Mucosa of descending colon (tissue), 3 donors: ENCODE measurements at regions not wholly inside any gene's neighbourhood (a gene's known extent, or its start where the extent isn't known, plus 50 kb on each side); places are given as distances from the start of the nearest gene placed in this dataset.

Experiments used
- ATAC-seq: fragments of 200-7000 bp; cut with Tn5 transposase; one replicate; pipeline ENCODE4 v1.9.1; 2020; ENCODE audit warnings: mild to moderate bottlenecking, moderate library complexity
- DNase-seq, 3 donors: peaks; one replicate each; pipeline ENCODE4 v3.0.0-alpha.2; 2020
- H3K36me3 ChIP-seq: fragments of 200-600 bp; one replicate; pipeline ENCODE4 v1.8.0; 2021; ENCODE audit warnings: low read depth, mild to moderate bottlenecking
- H3K4me1 ChIP-seq: fragments of 200-600 bp; one replicate; pipeline ENCODE4 v1.8.0; 2021; ENCODE audit warnings: low read depth, mild to moderate bottlenecking
- H3K4me3 ChIP-seq: fragments of 200-600 bp; one replicate; pipeline ENCODE4 v1.8.0; 2021; ENCODE audit warnings: mild to moderate bottlenecking
- H3K9me3 ChIP-seq: fragments of 200-600 bp; one replicate; pipeline ENCODE4 v1.8.0; 2021; ENCODE audit warnings: mild to moderate bottlenecking
- intact Hi-C, 2 donors: fragments of 100-400 bp; cut with DNase I in 1 of 2; cut with micrococcal nuclease in 1 of 2; formaldehyde crosslinking; loops; one replicate each; pipeline versions ENCODE4 v1.11.0 to v1.11.1; 2022; cut with DNase I, micrococcal nuclease
- TF ChIP-seq, protein P1 (sequence below): fragments of 200-600 bp; IDR thresholded peaks from one replicate; pipeline ENCODE4 v1.8.0; 2022; ENCODE audit warnings: antibody characterized with exemption, mild to moderate bottlenecking
- donor health status: DM: no; HTN: no; CAD: no; lungs with moderate emphysema.
- donor health status: DM: no; HTN: no; CAD: no.
- donor health status: DM: no; HTN: yes; CAD: no.

DNA sequence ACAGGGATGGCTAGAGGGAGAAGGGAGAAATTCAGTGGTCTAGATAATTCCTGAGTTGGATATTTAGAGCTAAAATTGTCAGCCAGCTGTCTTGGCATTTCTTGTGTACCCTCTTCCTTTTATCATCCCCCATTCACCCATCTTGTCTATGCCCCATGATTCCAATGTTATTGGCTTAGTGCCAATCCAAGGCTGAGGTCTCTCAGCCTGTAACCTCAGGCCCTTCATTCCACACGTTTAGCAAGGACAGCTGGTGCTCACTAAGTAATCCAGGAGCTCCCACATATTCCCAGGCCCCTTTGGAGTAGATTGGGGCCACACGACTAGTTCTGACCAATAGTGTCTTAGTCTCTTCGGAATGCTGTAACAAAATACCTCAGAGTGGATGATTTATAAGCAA, 112.4 kb upstream of the ATXN1 start:
- Histone ChIP-seq H3K36me3 (no peaks in the 10 kb centered on the region), H3K4me3 (no peak overlapping the region), H3K4me1 (no peaks in the 10 kb centered on the region), H3K9me3 (peaks cover 3% of the 10 kb centered on the region)
- DNase-seq = no peak
- intact Hi-C loops = no loop called here
- TF ChIP-seq, protein P1, sequence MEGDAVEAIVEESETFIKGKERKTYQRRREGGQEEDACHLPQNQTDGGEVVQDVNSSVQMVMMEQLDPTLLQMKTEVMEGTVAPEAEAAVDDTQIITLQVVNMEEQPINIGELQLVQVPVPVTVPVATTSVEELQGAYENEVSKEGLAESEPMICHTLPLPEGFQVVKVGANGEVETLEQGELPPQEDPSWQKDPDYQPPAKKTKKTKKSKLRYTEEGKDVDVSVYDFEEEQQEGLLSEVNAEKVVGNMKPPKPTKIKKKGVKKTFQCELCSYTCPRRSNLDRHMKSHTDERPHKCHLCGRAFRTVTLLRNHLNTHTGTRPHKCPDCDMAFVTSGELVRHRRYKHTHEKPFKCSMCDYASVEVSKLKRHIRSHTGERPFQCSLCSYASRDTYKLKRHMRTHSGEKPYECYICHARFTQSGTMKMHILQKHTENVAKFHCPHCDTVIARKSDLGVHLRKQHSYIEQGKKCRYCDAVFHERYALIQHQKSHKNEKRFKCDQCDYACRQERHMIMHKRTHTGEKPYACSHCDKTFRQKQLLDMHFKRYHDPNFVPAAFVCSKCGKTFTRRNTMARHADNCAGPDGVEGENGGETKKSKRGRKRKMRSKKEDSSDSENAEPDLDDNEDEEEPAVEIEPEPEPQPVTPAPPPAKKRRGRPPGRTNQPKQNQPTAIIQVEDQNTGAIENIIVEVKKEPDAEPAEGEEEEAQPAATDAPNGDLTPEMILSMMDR = no peak
- no peak for ATAC-seq

DNA sequence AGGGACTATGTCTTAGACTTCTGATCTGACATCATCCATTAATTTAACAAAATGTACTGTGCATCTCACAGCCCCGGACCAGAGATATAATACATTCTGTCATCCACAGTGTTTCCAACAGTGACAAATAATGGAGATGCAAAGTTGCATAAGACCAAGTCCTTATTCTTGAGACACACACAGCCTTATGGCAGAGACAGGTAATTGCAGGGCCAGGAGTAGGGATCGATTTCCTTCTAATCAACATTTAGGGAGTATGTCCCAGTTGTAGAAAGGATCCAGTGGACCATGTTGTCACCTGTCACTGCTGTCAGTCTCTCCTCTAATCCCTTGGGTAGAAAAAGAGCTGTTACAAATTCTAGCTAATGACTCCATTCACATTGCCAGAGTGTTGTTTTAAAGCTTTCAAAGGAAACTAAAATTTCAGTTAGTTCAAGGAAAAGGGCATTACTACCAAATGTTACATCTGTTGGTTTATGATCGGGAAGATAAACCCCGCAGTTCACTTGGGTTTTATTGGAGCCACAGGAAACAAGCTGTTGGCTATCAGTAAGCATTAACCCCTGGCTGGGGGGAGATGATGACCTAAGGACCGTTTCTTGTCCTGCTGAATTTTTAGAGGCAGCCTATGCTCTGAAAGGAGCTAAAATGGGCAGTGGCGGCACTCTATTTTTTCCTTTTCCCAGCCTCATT, 111.4 kb upstream of the ATXN1 start:
- no peak for ATAC-seq
- no peaks in the 10 kb centered on the region for H3K36me3 ChIP-seq
- DNase-seq = no peak
- intact Hi-C loops = no loop called here
- H3K4me1 ChIP-seq = no peaks in the 10 kb centered on the region
- H3K9me3 ChIP-seq = peaks cover 3% of the 10 kb centered on the region
- TF ChIP-seq, protein P1 = no peak
- H3K4me3 ChIP-seq = no peak overlapping the region

DNA sequence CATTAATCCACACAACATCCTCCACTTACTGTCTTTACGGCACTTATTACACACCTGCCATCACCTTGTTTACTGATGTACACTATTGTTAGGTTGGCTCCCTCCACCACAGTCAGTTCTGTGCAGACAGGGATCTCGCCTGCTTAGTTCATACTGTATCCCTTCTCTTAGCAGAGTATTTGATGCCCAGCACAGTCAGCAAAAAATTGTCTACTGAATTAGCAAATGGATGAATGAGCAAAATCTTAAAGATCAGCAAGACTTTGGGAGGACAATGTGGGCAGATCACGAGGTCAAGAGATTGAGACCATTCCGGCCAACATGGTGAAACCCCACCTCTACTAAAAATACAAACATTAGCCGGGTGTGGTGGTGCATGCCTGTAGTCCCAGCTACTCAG, 109.8 kb upstream of the ATXN1 start:
- no peak for ATAC-seq
- Histone ChIP-seq H3K4me3 (no peak overlapping the region), H3K4me1 (no peaks in the 10 kb centered on the region), H3K36me3 (no peaks in the 10 kb centered on the region), H3K9me3 (no peaks in the 10 kb centered on the region)
- intact Hi-C loops = no loop called here
- TF ChIP-seq, protein P1 = no peak
- DNase-seq = no peak

DNA sequence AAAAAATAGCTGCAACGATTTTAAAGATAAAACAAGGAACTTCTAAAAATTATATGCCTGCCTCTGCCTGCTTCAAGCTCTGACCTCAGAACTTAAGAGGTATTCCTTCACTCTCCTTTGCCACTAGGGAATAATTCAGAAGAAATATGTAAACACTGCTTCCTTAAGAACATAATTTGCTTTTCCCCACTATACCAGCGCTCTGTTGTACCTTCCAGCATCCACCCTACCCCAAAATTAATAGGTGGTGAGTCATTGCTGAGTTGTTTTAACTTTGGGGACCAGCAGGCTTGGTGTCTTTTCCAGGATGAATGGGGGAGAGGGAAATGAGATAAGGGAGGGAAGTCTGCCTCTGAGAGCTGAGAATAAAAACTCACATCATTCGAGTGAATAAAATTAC, 107.7 kb upstream of the ATXN1 start:
- H3K9me3 ChIP-seq = no peaks in the 10 kb centered on the region
- no peak for ATAC-seq
- TF ChIP-seq, protein P1 = no peak

DNA sequence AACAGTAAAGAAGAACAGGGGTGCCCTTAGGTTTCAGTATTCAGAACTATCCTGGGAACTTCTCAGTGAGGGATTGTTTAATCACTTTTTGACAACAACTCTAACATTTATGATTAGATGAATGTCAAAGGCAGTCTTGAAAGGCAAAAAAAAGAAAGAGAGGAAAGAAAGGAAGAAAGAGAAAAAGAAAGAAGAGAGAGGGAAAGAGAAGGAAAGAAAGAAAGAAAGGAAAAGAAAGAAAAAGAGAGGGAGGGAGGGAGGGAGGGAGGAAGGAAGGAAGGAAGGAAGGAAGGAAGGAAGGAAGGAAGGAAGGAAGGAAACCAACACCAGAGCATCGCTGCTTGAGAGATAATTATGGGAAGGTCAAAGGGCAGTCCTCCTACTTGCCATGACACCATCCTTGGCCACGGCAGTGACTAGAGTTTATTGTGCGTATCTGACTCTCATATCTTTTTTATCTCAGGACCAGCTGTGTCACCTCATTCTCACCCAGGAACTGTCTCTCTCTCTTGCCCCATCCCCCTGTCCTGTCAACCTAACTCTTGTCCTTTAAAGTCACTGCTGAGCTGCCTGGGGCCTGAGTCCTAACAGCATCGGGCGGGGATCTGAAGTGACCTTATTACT, 96.8 kb upstream of the ATXN1 start:
- Histone ChIP-seq H3K9me3 (no peaks in the 10 kb centered on the region), H3K36me3 (no peaks in the 10 kb centered on the region), H3K4me1 (no peaks in the 10 kb centered on the region), H3K4me3 (no peak overlapping the region)
- DNase-seq (no peak), ATAC-seq (no peak)
- intact Hi-C loops = no loop called here
- TF ChIP-seq, protein P1 = no peak

More for the DNA sequence above, 107.7 kb upstream of the ATXN1 start:
- no peak overlapping the region for H3K4me3 ChIP-seq
- no peaks in the 10 kb centered on the region for H3K36me3 ChIP-seq
- intact Hi-C loops = no loop called here
- DNase-seq = no peak
- H3K4me1 ChIP-seq = no peaks in the 10 kb centered on the region
